ENCODE measurements at regions not wholly inside any gene's neighbourhood (a gene's known extent, or its start where the extent isn't known, plus 50 kb on each side); places are given as distances from the start of the nearest gene placed in this dataset.

GRCh38 chr1:192862271-192862670, 53.4 kb downstream of the RGS2 start:
- no peaks in the 10 kb centered on the region for H3K9me3 ChIP-seq (ENCODE audit: low read length)
- H3K27ac Mint-ChIP-seq, result no peak overlapping the region
- no peaks in the 10 kb centered on the region for H3K9me3 Mint-ChIP-seq
- H3K27me3 ChIP-seq (ENCODE audit: insufficient read depth, low read length, poor library complexity, severe bottlenecking), result no peaks in the 10 kb centered on the region
- no peak overlapping the region for H3K27ac ChIP-seq (ENCODE audit: low read depth, low read length)
- POLR2A ChIA-PET, result no interaction called here
- no peaks in the 10 kb centered on the region for H3K4me1 Mint-ChIP-seq
- no peaks in the 10 kb centered on the region for H3K36me3 Mint-ChIP-seq
- no peaks in the 10 kb centered on the region for H3K27me3 Mint-ChIP-seq
- H3K4me3 Mint-ChIP-seq, result no peak overlapping the region
- H3K4me3 ChIP-seq (ENCODE audit: low read length), result no peak overlapping the region
- CTCF ChIA-PET, result interaction anchor here (1.2 kb wide), 1 partner anchor 11 kb away, joined by 3 read pairs; no protein-coding TSS in a partner anchor
- no peaks in the 10 kb centered on the region for H3K36me3 ChIP-seq (ENCODE audit: insufficient read depth, low read length)
- DNase-seq, result no peak
- H3K4me1 ChIP-seq (ENCODE audit: insufficient read depth, low read length), result no peaks in the 10 kb centered on the region

- Mint-ChIP-seq H3K36me3 (no peaks in the 10 kb centered on the region), H3K27me3 (no peaks in the 10 kb centered on the region), H3K9me3 (no peaks in the 10 kb centered on the region), H3K27ac (no peak overlapping the region), H3K4me3 (no peak overlapping the region), H3K4me1 (no peaks in the 10 kb centered on the region)
- CTCF ChIA-PET, result no interaction called here
- no peaks in the 10 kb centered on the region for H3K27me3 ChIP-seq (ENCODE audit: insufficient read depth, low read length, poor library complexity, severe bottlenecking)
- no peaks in the 10 kb centered on the region for H3K36me3 ChIP-seq (ENCODE audit: insufficient read depth, low read length)
- DNase-seq, result no peak
- no peaks in the 10 kb centered on the region for H3K4me1 ChIP-seq (ENCODE audit: insufficient read depth, low read length)
- no peak overlapping the region for H3K4me3 ChIP-seq (ENCODE audit: low read length)
- no peaks in the 10 kb centered on the region for H3K9me3 ChIP-seq (ENCODE audit: low read length)
- POLR2A ChIA-PET, result no interaction called here
- no peak overlapping the region for H3K27ac ChIP-seq (ENCODE audit: low read depth, low read length)
Measured at GRCh38 chr1:192866241-192866868, 57.5 kb downstream of the RGS2 start.

- Histone ChIP-seq H3K9me3 (ENCODE audit: low read length) (no peaks in the 10 kb centered on the region), H3K27me3 (ENCODE audit: insufficient read depth, low read length, poor library complexity, severe bottlenecking) (no peaks in the 10 kb centered on the region), H3K36me3 (ENCODE audit: insufficient read depth, low read length) (no peaks in the 10 kb centered on the region), H3K27ac (ENCODE audit: low read depth, low read length) (no peak overlapping the region), H3K4me1 (ENCODE audit: insufficient read depth, low read length) (no peaks in the 10 kb centered on the region), H3K4me3 (ENCODE audit: low read length) (no peak overlapping the region)
- Mint-ChIP-seq H3K27me3 (no peaks in the 10 kb centered on the region), H3K36me3 (no peaks in the 10 kb centered on the region), H3K4me3 (no peak overlapping the region), H3K27ac (no peak overlapping the region), H3K4me1 (no peaks in the 10 kb centered on the region), H3K9me3 (no peaks in the 10 kb centered on the region)
- CTCF ChIA-PET, result no interaction called here
- no peak for DNase-seq
- POLR2A ChIA-PET, result no interaction called here
Measured at GRCh38 chr1:192867180-192867579, 58.3 kb downstream of the RGS2 start.

GRCh38 chr1:192869308-192869940, 60.6 kb downstream of the RGS2 start:
- no peaks in the 10 kb centered on the region for H3K36me3 ChIP-seq (ENCODE audit: insufficient read depth, low read length)
- H3K27me3 ChIP-seq (ENCODE audit: insufficient read depth, low read length, poor library complexity, severe bottlenecking), result no peaks in the 10 kb centered on the region
- Mint-ChIP-seq H3K4me1 (no peaks in the 10 kb centered on the region), H3K4me3 (no peak overlapping the region), H3K27me3 (peaks cover 5 to 6% of the 10 kb centered on the region in 2 donors), H3K36me3 (no peaks in the 10 kb centered on the region), H3K27ac (no peak overlapping the region), H3K9me3 (no peaks in the 10 kb centered on the region)
- no peak for DNase-seq
- no peaks in the 10 kb centered on the region for H3K9me3 ChIP-seq (ENCODE audit: low read length)
- CTCF ChIA-PET, result no interaction called here
- H3K27ac ChIP-seq (ENCODE audit: low read depth, low read length), result no peak overlapping the region
- no peak overlapping the region for H3K4me3 ChIP-seq (ENCODE audit: low read length)
- POLR2A ChIA-PET, result no interaction called here
- H3K4me1 ChIP-seq (ENCODE audit: insufficient read depth, low read length), result no peaks in the 10 kb centered on the region

GRCh38 chr1:192872010-192872409, 63.2 kb downstream of the RGS2 start:
- Histone ChIP-seq H3K4me3 (ENCODE audit: low read length) (no peak overlapping the region), H3K27me3 (ENCODE audit: insufficient read depth, low read length, poor library complexity, severe bottlenecking) (no peaks in the 10 kb centered on the region), H3K36me3 (ENCODE audit: insufficient read depth, low read length) (no peaks in the 10 kb centered on the region), H3K9me3 (ENCODE audit: low read length) (no peaks in the 10 kb centered on the region), H3K27ac (ENCODE audit: low read depth, low read length) (no peak overlapping the region), H3K4me1 (ENCODE audit: insufficient read depth, low read length) (no peaks in the 10 kb centered on the region)
- DNase-seq, result no peak
- Mint-ChIP-seq H3K9me3 (no peaks in the 10 kb centered on the region), H3K27ac (no peak overlapping the region), H3K27me3 (peaks cover 10 to 12% of the 10 kb centered on the region in 2 donors), H3K4me1 (no peaks in the 10 kb centered on the region), H3K4me3 (no peak overlapping the region), H3K36me3 (no peaks in the 10 kb centered on the region)
- CTCF ChIA-PET, result no interaction called here
- POLR2A ChIA-PET, result no interaction called here

GRCh38 chr1:192873836-192874235, 65.0 kb downstream of the RGS2 start:
- no peaks in the 10 kb centered on the region for H3K4me1 Mint-ChIP-seq
- Histone ChIP-seq H3K4me3 (ENCODE audit: low read length) (no peak overlapping the region), H3K4me1 (ENCODE audit: insufficient read depth, low read length) (no peaks in the 10 kb centered on the region), H3K27me3 (ENCODE audit: insufficient read depth, low read length, poor library complexity, severe bottlenecking) (no peaks in the 10 kb centered on the region), H3K27ac (ENCODE audit: low read depth, low read length) (no peak overlapping the region), H3K9me3 (ENCODE audit: low read length) (no peaks in the 10 kb centered on the region), H3K36me3 (ENCODE audit: insufficient read depth, low read length) (no peaks in the 10 kb centered on the region)
- H3K9me3 Mint-ChIP-seq, result no peaks in the 10 kb centered on the region
- no peak overlapping the region for H3K4me3 Mint-ChIP-seq
- peaks cover 12 to 14% of the 10 kb centered on the region in 2 donors for H3K27me3 Mint-ChIP-seq
- POLR2A ChIA-PET, result no interaction called here
- DNase-seq, result no peak
- CTCF ChIA-PET, result no interaction called here
- H3K27ac Mint-ChIP-seq, result no peak overlapping the region
- no peaks in the 10 kb centered on the region for H3K36me3 Mint-ChIP-seq

GRCh38 chr1:192876633-192877032, 67.8 kb downstream of the RGS2 start:
- Histone ChIP-seq H3K4me1 (ENCODE audit: insufficient read depth, low read length) (no peaks in the 10 kb centered on the region), H3K4me3 (ENCODE audit: low read length) (no peak overlapping the region), H3K27me3 (ENCODE audit: insufficient read depth, low read length, poor library complexity, severe bottlenecking) (no peaks in the 10 kb centered on the region), H3K9me3 (ENCODE audit: low read length) (no peaks in the 10 kb centered on the region), H3K36me3 (ENCODE audit: insufficient read depth, low read length) (no peaks in the 10 kb centered on the region), H3K27ac (ENCODE audit: low read depth, low read length) (no peak overlapping the region)
- peaks cover 14 to 20% of the 10 kb centered on the region in 2 donors for H3K27me3 Mint-ChIP-seq
- no peak for DNase-seq
- peaks cover 0 to 9% (median 0%) of the 10 kb centered on the region in 3 donors for H3K36me3 Mint-ChIP-seq
- ChIA-PET CTCF (no interaction called here), POLR2A (no interaction called here)
- no peak overlapping the region for H3K4me3 Mint-ChIP-seq
- no peak overlapping the region for H3K27ac Mint-ChIP-seq
- peaks cover 0 to 2% (median 0%) of the 10 kb centered on the region in 5 donors for H3K9me3 Mint-ChIP-seq
- no peaks in the 10 kb centered on the region for H3K4me1 Mint-ChIP-seq

- DNase-seq, result no peak
- Mint-ChIP-seq H3K9me3 (peaks cover 0 to 2% (median 0%) of the 10 kb centered on the region in 5 donors), H3K27me3 (peaks cover 14 to 20% of the 10 kb centered on the region in 2 donors), H3K4me3 (no peak overlapping the region), H3K36me3 (peaks cover 0 to 9% (median 0%) of the 10 kb centered on the region in 3 donors), H3K27ac (no peak overlapping the region), H3K4me1 (no peaks in the 10 kb centered on the region)
- Histone ChIP-seq H3K9me3 (ENCODE audit: low read length) (no peaks in the 10 kb centered on the region), H3K4me3 (ENCODE audit: low read length) (no peak overlapping the region), H3K27ac (ENCODE audit: low read depth, low read length) (no peak overlapping the region), H3K27me3 (ENCODE audit: insufficient read depth, low read length, poor library complexity, severe bottlenecking) (no peaks in the 10 kb centered on the region), H3K36me3 (ENCODE audit: insufficient read depth, low read length) (no peaks in the 10 kb centered on the region), H3K4me1 (ENCODE audit: insufficient read depth, low read length) (no peaks in the 10 kb centered on the region)
- POLR2A ChIA-PET, result interaction anchor here (0.7 kb wide), 1 partner anchor 27 kb away, joined by 3 read pairs; no protein-coding TSS in a partner anchor
- CTCF ChIA-PET, result no interaction called here
Measured at GRCh38 chr1:192877283-192877886, 68.5 kb downstream of the RGS2 start.
